Cardiac muscle cell (in vitro differentiated cells and primary cell): ENCODE measurements at regions not wholly inside any gene's neighbourhood (a gene's known extent, or its start where the extent isn't known, plus 50 kb on each side); places are given as distances from the start of the nearest gene placed in this dataset.

ENCODE experiments used
- DNase-seq, 2 donors: peaks; one replicate each; pipeline versions ENCODE4 v3.0.0 to v3.0.0-alpha.2; 2010 to 2017; ENCODE audit warnings: low read depth in 1 of 2, low spot score in 1 of 2
- H3K27ac ChIP-seq: fragments of 200-600 bp; sonication (generic); 2 replicates; pipeline ENCODE4 v1.5.1; 2016
- H3K27me3 ChIP-seq: fragments of 200-600 bp; sonication (generic); 2 replicates; pipeline ENCODE4 v1.6.0; 2016; ENCODE audit warnings: control low read depth
- H3K36me3 ChIP-seq: fragments of 200-600 bp; sonication (generic); 2 replicates; pipeline ENCODE4 v1.5.1; 2016; ENCODE audit warnings: control low read depth
- H3K4me1 ChIP-seq: fragments of 200-600 bp; sonication (generic); 2 replicates; pipeline ENCODE4 v1.8.1; 2017; ENCODE audit warnings: low read depth, mild to moderate bottlenecking, mixed run types
- H3K4me3 ChIP-seq: fragments of 200-600 bp; sonication (generic); 2 replicates; pipeline ENCODE4 v1.5.1; 2016; ENCODE audit warnings: mild to moderate bottlenecking
- H3K9me3 ChIP-seq: fragments of 200-600 bp; sonication (generic); 2 replicates; pipeline ENCODE4 v1.5.1; 2017; ENCODE audit warnings: low read depth, mild to moderate bottlenecking, control low read depth
- TF ChIP-seq, protein P1 (sequence below): IDR thresholded peaks from 2 replicates; pipeline ENCODE4 v1.5.1; 2012; ENCODE audit warnings: low read depth, mild to moderate bottlenecking, low read length

DNA sequence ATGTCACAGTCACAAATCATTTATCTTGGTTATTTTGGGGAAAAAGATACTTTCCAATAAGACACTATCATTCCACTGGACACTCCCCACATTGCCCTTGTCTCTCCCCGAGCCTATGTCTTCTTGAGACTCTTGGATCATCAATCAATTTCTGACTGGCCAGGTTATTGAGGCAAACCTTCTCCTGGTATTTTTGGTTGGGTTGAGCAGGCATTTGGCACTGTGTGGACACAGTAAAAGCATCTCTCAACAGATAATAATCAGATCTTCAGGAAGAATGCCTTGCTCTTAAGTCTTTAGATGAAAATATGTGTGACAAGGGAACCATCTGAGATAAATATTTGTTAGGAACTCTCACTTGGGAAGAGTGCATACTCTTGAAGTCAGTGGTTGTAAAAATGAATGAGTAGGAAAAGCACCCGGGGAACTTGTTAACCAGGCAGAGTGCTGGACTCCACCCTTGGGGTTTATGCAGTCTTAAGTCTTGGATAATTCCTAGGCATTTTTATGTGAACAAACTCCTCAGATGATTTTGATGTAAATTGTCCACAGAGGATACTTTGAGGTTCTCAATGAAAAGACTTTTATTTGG lies 223.8 kb upstream of the CLINT1 start:
- DNase-seq: no peak
- H3K27me3 ChIP-seq: no peaks in the 10 kb centered on the region
- no peak overlapping the region for H3K27ac ChIP-seq
- H3K9me3 ChIP-seq: no peaks in the 10 kb centered on the region
- H3K36me3 ChIP-seq: no peaks in the 10 kb centered on the region
- H3K4me3 ChIP-seq: no peak overlapping the region
- TF ChIP-seq, protein P1, sequence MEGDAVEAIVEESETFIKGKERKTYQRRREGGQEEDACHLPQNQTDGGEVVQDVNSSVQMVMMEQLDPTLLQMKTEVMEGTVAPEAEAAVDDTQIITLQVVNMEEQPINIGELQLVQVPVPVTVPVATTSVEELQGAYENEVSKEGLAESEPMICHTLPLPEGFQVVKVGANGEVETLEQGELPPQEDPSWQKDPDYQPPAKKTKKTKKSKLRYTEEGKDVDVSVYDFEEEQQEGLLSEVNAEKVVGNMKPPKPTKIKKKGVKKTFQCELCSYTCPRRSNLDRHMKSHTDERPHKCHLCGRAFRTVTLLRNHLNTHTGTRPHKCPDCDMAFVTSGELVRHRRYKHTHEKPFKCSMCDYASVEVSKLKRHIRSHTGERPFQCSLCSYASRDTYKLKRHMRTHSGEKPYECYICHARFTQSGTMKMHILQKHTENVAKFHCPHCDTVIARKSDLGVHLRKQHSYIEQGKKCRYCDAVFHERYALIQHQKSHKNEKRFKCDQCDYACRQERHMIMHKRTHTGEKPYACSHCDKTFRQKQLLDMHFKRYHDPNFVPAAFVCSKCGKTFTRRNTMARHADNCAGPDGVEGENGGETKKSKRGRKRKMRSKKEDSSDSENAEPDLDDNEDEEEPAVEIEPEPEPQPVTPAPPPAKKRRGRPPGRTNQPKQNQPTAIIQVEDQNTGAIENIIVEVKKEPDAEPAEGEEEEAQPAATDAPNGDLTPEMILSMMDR: no peak
- no peaks in the 10 kb centered on the region for H3K4me1 ChIP-seq

GRCh38 chr5:158080112-158080511 lies 221.2 kb upstream of the CLINT1 start:
- TF ChIP-seq, protein P1: no peak
- no peak for DNase-seq
- Histone ChIP-seq H3K36me3 (no peaks in the 10 kb centered on the region), H3K4me1 (peaks cover 4% of the 10 kb centered on the region), H3K27ac (no peak overlapping the region), H3K9me3 (no peaks in the 10 kb centered on the region), H3K27me3 (no peaks in the 10 kb centered on the region), H3K4me3 (no peak overlapping the region)

- H3K36me3 ChIP-seq: no peaks in the 10 kb centered on the region
- DNase-seq: no peak
- peaks cover 4% of the 10 kb centered on the region for H3K4me1 ChIP-seq
- H3K27ac ChIP-seq: no peak overlapping the region
- TF ChIP-seq, protein P1: no peak
- no peaks in the 10 kb centered on the region for H3K9me3 ChIP-seq
- no peaks in the 10 kb centered on the region for H3K27me3 ChIP-seq
- no peak overlapping the region for H3K4me3 ChIP-seq
Measured at GRCh38 chr5:158079097-158079496, 220.2 kb upstream of the CLINT1 start.

GRCh38 chr5:158074992-158075769 lies 216.2 kb upstream of the CLINT1 start:
- Histone ChIP-seq H3K4me1 (peaks cover 4% of the 10 kb centered on the region), H3K27ac (no peak overlapping the region), H3K4me3 (no peak overlapping the region), H3K27me3 (no peaks in the 10 kb centered on the region), H3K36me3 (no peaks in the 10 kb centered on the region), H3K9me3 (no peaks in the 10 kb centered on the region)
- DNase-seq: peak; percentile 59 to 85
- TF ChIP-seq, protein P1: peak; percentile 88

DNA sequence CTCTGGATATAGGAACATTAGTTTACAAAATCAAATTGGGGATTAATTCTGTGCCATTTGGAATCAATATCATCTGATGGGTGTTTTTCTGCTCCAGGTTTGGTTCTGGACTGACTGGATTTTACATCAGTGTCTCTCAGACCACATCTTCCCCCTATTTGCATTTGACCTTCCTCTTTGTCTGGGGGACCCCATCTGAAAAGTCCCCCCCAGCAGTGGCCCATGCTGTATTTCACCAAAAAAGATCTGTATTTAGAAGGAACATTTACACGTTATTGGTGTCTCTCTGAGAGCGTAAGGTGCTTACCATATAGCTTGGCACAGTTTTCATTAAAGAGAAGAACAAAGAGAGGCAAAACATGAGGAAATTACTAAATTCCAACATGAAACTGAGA lies 215.6 kb upstream of the CLINT1 start:
- Histone ChIP-seq H3K4me1 (peaks cover 10% of the 10 kb centered on the region), H3K36me3 (no peaks in the 10 kb centered on the region), H3K4me3 (no peak overlapping the region), H3K27ac (no peak overlapping the region), H3K9me3 (no peaks in the 10 kb centered on the region), H3K27me3 (no peaks in the 10 kb centered on the region)
- TF ChIP-seq, protein P1: no peak
- DNase-seq: no peak
